ENCODE measurements at regions not wholly inside any gene's neighbourhood (a gene's known extent, or its start where the extent isn't known, plus 50 kb on each side); places are given as distances from the start of the nearest gene placed in this dataset.

GRCh38 chr3:56896357-56896756 lies 94.6 kb upstream of the ARHGEF3 start:
- DNase-seq (ENCODE audit: low spot score) = no peak

- no peak for DNase-seq (ENCODE audit: low spot score)
These were observed 93.2 kb upstream of the ARHGEF3 start for GRCh38 chr3:56894881-56895431.

GRCh38 chr3:56890448-56891091 lies 88.8 kb upstream of the ARHGEF3 start:
- DNase-seq (ENCODE audit: low spot score) = no peak

GRCh38 chr3:56889131-56889530 lies 87.4 kb upstream of the ARHGEF3 start:
- DNase-seq (ENCODE audit: low spot score) = no peak

GRCh38 chr3:56887402-56888025 lies 85.8 kb upstream of the ARHGEF3 start:
- no peak for DNase-seq (ENCODE audit: low spot score)

GRCh38 chr3:56886314-56886713 lies 84.6 kb upstream of the ARHGEF3 start:
- DNase-seq (ENCODE audit: low spot score) = no peak

- DNase-seq (ENCODE audit: low spot score) = no peak
These were observed 84.1 kb upstream of the ARHGEF3 start for GRCh38 chr3:56885879-56886278.

GRCh38 chr3:56885453-56885852 lies 83.7 kb upstream of the ARHGEF3 start:
- DNase-seq (ENCODE audit: low spot score) = no peak

- no peak for DNase-seq (ENCODE audit: low spot score)
These were observed 82.6 kb upstream of the ARHGEF3 start for GRCh38 chr3:56884387-56884786.

- no peak for DNase-seq (ENCODE audit: low spot score)
These were observed 82.1 kb upstream of the ARHGEF3 start for GRCh38 chr3:56883828-56884227.

GRCh38 chr3:56882896-56883295 lies 81.1 kb upstream of the ARHGEF3 start:
- no peak for DNase-seq (ENCODE audit: low spot score)

- DNase-seq (ENCODE audit: low spot score) = no peak
These were observed 80.1 kb upstream of the ARHGEF3 start for GRCh38 chr3:56881841-56882240.

GRCh38 chr3:56880720-56881575 lies 79.2 kb upstream of the ARHGEF3 start:
- no peak for DNase-seq (ENCODE audit: low spot score)

GRCh38 chr3:56879436-56880215 lies 77.9 kb upstream of the ARHGEF3 start:
- no peak for DNase-seq (ENCODE audit: low spot score)

- no peak for DNase-seq (ENCODE audit: low spot score)
These were observed 76.3 kb upstream of the ARHGEF3 start for GRCh38 chr3:56878074-56878473.

- no peak for DNase-seq (ENCODE audit: low spot score)
These were observed 75.2 kb upstream of the ARHGEF3 start for GRCh38 chr3:56876916-56877315.

- no peak for DNase-seq (ENCODE audit: low spot score)
These were observed 72.5 kb upstream of the ARHGEF3 start for GRCh38 chr3:56874269-56874668.

- DNase-seq (ENCODE audit: low spot score) = no peak
These were observed 68.7 kb upstream of the ARHGEF3 start for GRCh38 chr3:56870436-56870835.

GRCh38 chr3:56869157-56869889 lies 67.6 kb upstream of the ARHGEF3 start:
- no peak for DNase-seq (ENCODE audit: low spot score)

GRCh38 chr3:56868706-56869105 lies 67.0 kb upstream of the ARHGEF3 start:
- no peak for DNase-seq (ENCODE audit: low spot score)

GRCh38 chr3:56867671-56868070 lies 65.9 kb upstream of the ARHGEF3 start:
- no peak for DNase-seq (ENCODE audit: low spot score)
